HepG2 (cell line): ENCODE measurements at regions not wholly inside any gene's neighbourhood (a gene's known extent, or its start where the extent isn't known, plus 50 kb on each side); places are given as distances from the start of the nearest gene placed in this dataset.

Experiments used
- ATAC-seq: fragments of 200-7000 bp; cut with Tn5 transposase; 3 replicates; pipeline ENCODE4 v1.9.1; 2020; ENCODE audit warnings: mild to moderate bottlenecking, moderate library complexity
- BruUV-seq: library from RNA; stranded (reverse); fragments of 400-500 nt; replicated peaks from 2 replicates; lab custom pipeline; 2021; lab: Mats Ljungman, UMichigan
- CTCF ChIA-PET: fragments of 300-600 bp; formaldehyde crosslinking; extraction: SDS; loops from one replicate; lab custom pipeline; 2021; ENCODE audit warnings: low total read pairs, inconsistent platforms, low intra/inter-chr PET ratio; lab: Yijun Ruan, JAX
- POLR2A ChIA-PET: fragments of 350-600 bp; sonication (Branson Sonifier 250); formaldehyde crosslinking; loops from one replicate; lab custom pipeline; 2020; ENCODE audit warnings: antibody characterized with exemption, inconsistent platforms; lab: Yijun Ruan, JAX
- DNase-seq: peaks from one replicate; pipeline ENCODE4 v3.0.0-alpha.2; 2015; ENCODE audit warnings: low spot score
- FAIRE-seq: peaks from 3 replicates; lab custom pipeline; 2011; peaks lifted over from hg19 to GRCh38; lab: Jason Lieb, UNC
- H2AFZ ChIP-seq: one replicate; pipeline ENCODE4 v1.6.1; 2011; ENCODE audit warnings: low read length, inconsistent platforms
- H3K27ac ChIP-seq: fragments of 300-600 bp; 3 replicates; pipeline ENCODE4 v1.8.0; 2011; ENCODE audit warnings: mixed run types, mild to moderate bottlenecking, mixed read lengths, low read length, inconsistent platforms; ENCODE audit not compliant: insufficient read depth; ENCODE audit errors: extremely low read length
- H3K27me3 ChIP-seq, 2 experiments: fragments of 200-600 bp in 1 of 2; 2 replicates in 1 of 2; 3 replicates in 1 of 2; pipeline versions ENCODE4 v1.6.0 to v1.8.0; 2011; ENCODE audit warnings: low read length in 2 of 2, mild to moderate bottlenecking in 2 of 2, moderate library complexity in 2 of 2, inconsistent platforms in 1 of 2; ENCODE audit not compliant: insufficient read depth in 2 of 2, control insufficient read depth in 1 of 2
- H3K36me3 ChIP-seq, 2 experiments: fragments of 200-600 bp in 1 of 2; replicated peaks in 1 of 2; 2 replicates in 1 of 2; 3 replicates in 1 of 2; pipeline versions ENCODE4 v1.5.1 to v1.8.0; 2011; ENCODE audit warnings: low read length in 2 of 2, inconsistent platforms in 1 of 2; ENCODE audit not compliant: insufficient read depth in 2 of 2, control insufficient read depth in 1 of 2
- H3K4me1 ChIP-seq: 2 replicates; pipeline ENCODE4 v1.5.1; 2012; ENCODE audit warnings: low read length, inconsistent platforms; ENCODE audit not compliant: insufficient read depth
- H3K4me2 ChIP-seq: 2 replicates; pipeline ENCODE4 v1.6.0; 2011; ENCODE audit warnings: low read depth, low read length, inconsistent platforms
- H3K4me3 ChIP-seq, 3 experiments: fragments of 200-600 bp in 1 of 3; sonication (generic), shearing (Covaris generic) in 1 of 3; replicated peaks in 1 of 3; 2 replicates each; pipeline ENCODE4 v1.5.1; 2011 to 2016; ENCODE audit warnings: low read length in 3 of 3, inconsistent platforms in 2 of 3, low read depth in 2 of 3, mild to moderate bottlenecking in 2 of 3, control low read depth in 1 of 3, mixed read lengths in 1 of 3; ENCODE audit not compliant: insufficient read depth in 1 of 3
- H3K79me2 ChIP-seq: one replicate; pipeline ENCODE4 v1.6.1; 2011; ENCODE audit warnings: low read length, inconsistent platforms; ENCODE audit not compliant: insufficient read depth
- H3K9ac ChIP-seq: 2 replicates; pipeline ENCODE4 v1.6.0; 2011; ENCODE audit warnings: mild to moderate bottlenecking, low read depth, low read length, inconsistent platforms; ENCODE audit not compliant: insufficient read depth
- H3K9me3 ChIP-seq: 2 replicates; pipeline ENCODE4 v1.5.1; 2012; ENCODE audit warnings: mild to moderate bottlenecking, low read length
- H4K20me1 ChIP-seq: 2 replicates; pipeline ENCODE4 v1.6.0; 2011; ENCODE audit warnings: inconsistent platforms, mild to moderate bottlenecking, low read length, moderate library complexity; ENCODE audit not compliant: insufficient read depth
- ATF3 ChIP-seq: sonication (generic); formaldehyde crosslinking; IDR thresholded peaks from 2 replicates; pipeline ENCODE4 v1.4.0; 2020; ENCODE audit warnings: missing genetic modification reagents
- CENPX ChIP-seq: sonication (generic); formaldehyde crosslinking; IDR thresholded peaks from 2 replicates; pipeline ENCODE4 v1.9.0; 2021; ENCODE audit warnings: mild to moderate bottlenecking, missing genetic modification reagents, moderate library complexity
- DMAP1 ChIP-seq: IDR thresholded peaks from 2 replicates; pipeline ENCODE4 v1.6.1; 2016
- EHMT2 ChIP-seq: fragments of 200-600 bp; sonication (generic); IDR thresholded peaks from 2 replicates; pipeline ENCODE4 v1.7.0; 2017; ENCODE audit warnings: antibody characterized with exemption, low read depth, low read length, borderline replicate concordance
- HNRNPUL1 ChIP-seq: fragments of 200-400 bp; formaldehyde crosslinking; IDR thresholded peaks from 2 replicates; pipeline ENCODE4 v1.6.1; 2017; ENCODE audit warnings: low read depth, mild to moderate bottlenecking, low read length, moderate library complexity
- IKZF5 ChIP-seq: IDR thresholded peaks from 2 replicates; pipeline ENCODE4 v1.6.1; 2018; ENCODE audit warnings: missing genetic modification reagents, mild to moderate bottlenecking, missing compliant biosample characterization
- KAT8 ChIP-seq: IDR thresholded peaks from 2 replicates; pipeline ENCODE4 v1.6.1; 2016; ENCODE audit warnings: missing genetic modification reagents, missing compliant biosample characterization
- ZIK1 ChIP-seq: sonication (generic); formaldehyde crosslinking; IDR thresholded peaks from 2 replicates; pipeline ENCODE4 v1.5.0; 2020; ENCODE audit warnings: mild to moderate bottlenecking, low read depth, missing genetic modification reagents, borderline replicate concordance
- ZNF263 ChIP-seq: sonication (generic); formaldehyde crosslinking; IDR thresholded peaks from 2 replicates; pipeline ENCODE4 v1.4.0; 2020; ENCODE audit warnings: missing genetic modification reagents
- ZNF350 ChIP-seq: sonication (generic); formaldehyde crosslinking; IDR thresholded peaks from 2 replicates; pipeline ENCODE4 v1.4.0; 2020; ENCODE audit warnings: mild to moderate bottlenecking, low read depth, missing genetic modification reagents, borderline replicate concordance
- WGBS: methylation state at CpG from one replicate; pipeline ENCODE4 v1.1.6; 2017; ENCODE audit warnings: low lambda C conversion rate; 5-methylcytosine and 5-hydroxymethylcytosine counted together
- in situ Hi-C: cut with HindIII; loops from 2 replicates; pipeline ENCODE4 v1.10.0; 2017; ENCODE audit warnings: low pct_unique_long_range_greater_than_20kb; ENCODE audit not compliant: extremely low pct_ligation_motif_present
- intact Hi-C: fragments of 100-400 bp; cut with micrococcal nuclease; formaldehyde crosslinking; loops from one replicate; pipeline ENCODE4 v1.10.0; 2022; ENCODE audit not compliant: unreplicated experiment

- H3K9me3 ChIP-seq, result no peaks in the 10 kb centered on the region
- intact Hi-C loops (no loop called here), in situ Hi-C loops (loop anchor here (25.0 kb wide), 1 partner anchor 629 kb away; no protein-coding TSS in a partner anchor)
- no peaks in the 10 kb centered on the region for H3K79me2 ChIP-seq
- H3K4me1 ChIP-seq, result no peaks in the 10 kb centered on the region
- FAIRE-seq, result no peak
- no peak overlapping the region for H3K4me3 ChIP-seq
- ATAC-seq, result no peak
- H3K27me3 ChIP-seq, result no peaks in the 10 kb centered on the region
- H3K27ac ChIP-seq, result no peak overlapping the region
- H3K4me2 ChIP-seq, result no peak overlapping the region
- no TSS peak for BruUV-seq
- WGBS, result 13% methylated on average over 5 of the region's 5 CpGs
- ChIA-PET CTCF (no interaction called here), POLR2A (no interaction called here)
- DNase-seq, result no peak
- no peaks in the 10 kb centered on the region for H4K20me1 ChIP-seq
- no peak overlapping the region for H3K9ac ChIP-seq
- no peaks in the 10 kb centered on the region for H3K36me3 ChIP-seq
- H2AFZ ChIP-seq, result no peak overlapping the region
- TF ChIP-seq ZIK1 (CRISPR knock-in tag) (no peak), ZNF350 (CRISPR knock-in tag) (no peak), EHMT2 (no peak), HNRNPUL1 (no peak), ATF3 (no peak), ZNF263 (CRISPR knock-in tag) (no peak)
These were observed 186.2 kb upstream of the SYNDIG1 start for GRCh38 chr20:24283186-24283585.

GRCh38 chr20:24277196-24277595 lies 192.2 kb upstream of the SYNDIG1 start:
- in situ Hi-C loops, result loop anchor here (25.0 kb wide), 1 partner anchor 635 kb away; no protein-coding TSS in a partner anchor
- H3K9me3 ChIP-seq, result no peaks in the 10 kb centered on the region
- TF ChIP-seq DMAP1 (no peak), CENPX (no peak), KAT8 (no peak), IKZF5 (CRISPR knock-in tag) (no peak)
- ATAC-seq (no peak), FAIRE-seq (no peak), DNase-seq (no peak)
- no peak overlapping the region for H3K27ac ChIP-seq
- no peaks in the 10 kb centered on the region for H4K20me1 ChIP-seq
- no peak overlapping the region for H3K4me2 ChIP-seq
- no TSS peak for BruUV-seq
- H3K4me1 ChIP-seq, result no peaks in the 10 kb centered on the region
- CTCF ChIA-PET, result no interaction called here
- POLR2A ChIA-PET, result no interaction called here
- H3K79me2 ChIP-seq, result no peaks in the 10 kb centered on the region
- no peaks in the 10 kb centered on the region for H3K27me3 ChIP-seq
- H2AFZ ChIP-seq, result no peak overlapping the region
- no peak overlapping the region for H3K4me3 ChIP-seq
- H3K36me3 ChIP-seq, result no peaks in the 10 kb centered on the region
- no peak overlapping the region for H3K9ac ChIP-seq
- intact Hi-C loops, result no loop called here
- 24% methylated on average over 9 of the region's 9 CpGs for WGBS
